ENCODE measurements at regions not wholly inside any gene's neighbourhood (a gene's known extent, or its start where the extent isn't known, plus 50 kb on each side); places are given as distances from the start of the nearest gene placed in this dataset.

GRCh38 chr13:62205273-62205672 lies 789.6 kb upstream of the PCDH20 start:
- no peak for TF ChIP-seq POLR2A (IDR thresholded peaks at IDR 0.05)
- no peak for TF ChIP-seq CTCF (IDR thresholded peaks at IDR 0.05)
